A673 (cell line): ENCODE measurements at regions not wholly inside any gene's neighbourhood (a gene's known extent, or its start where the extent isn't known, plus 50 kb on each side); places are given as distances from the start of the nearest gene placed in this dataset.
"Not testable (repeated sequence)": the region's sequence is repeated elsewhere in the genome, so short reads cannot be mapped to it uniquely, and the experiment has no call there.

Experiments used
- BruUV-seq: library from RNA; stranded (reverse); fragments of 400-500 nt; replicated peaks from 2 replicates; lab custom pipeline; 2021; lab: Mats Ljungman, UMichigan
- CTCF ChIA-PET: fragments of 300-600 bp; sonication (Branson Sonifier 250); formaldehyde crosslinking; loops from one replicate; lab custom pipeline; 2022; ENCODE audit warnings: antibody characterized with exemption; lab: Charles Lee
- POLR2A ChIA-PET: fragments of 300-600 bp; sonication (Branson Sonifier 250); formaldehyde crosslinking; loops from one replicate; lab custom pipeline; 2022; ENCODE audit warnings: antibody characterized with exemption; ENCODE audit not compliant: low non-redundant PET; lab: Charles Lee
- DNase-seq: peaks from one replicate; pipeline ENCODE4 v3.0.0-alpha.2; 2015; ENCODE audit warnings: low spot score
- H3K27ac ChIP-seq: fragments of 200-600 bp; sonication (generic); 2 replicates; pipeline ENCODE4 v1.5.1; 2016; ENCODE audit warnings: mixed run types, low read depth, mild to moderate bottlenecking, mixed read lengths, antibody characterized with exemption, low read length; ENCODE audit not compliant: poor library complexity, severe bottlenecking
- H3K27me3 ChIP-seq: fragments of 200-600 bp; sonication (generic); replicated peaks from 2 replicates; pipeline ENCODE4 v1.6.1; 2017; ENCODE audit warnings: mixed run types, low read depth, mild to moderate bottlenecking, mixed read lengths, antibody characterized with exemption, low read length; ENCODE audit not compliant: insufficient read depth, poor library complexity
- H3K36me3 ChIP-seq: fragments of 200-600 bp; sonication (generic); 2 replicates; pipeline ENCODE4 v1.6.1; 2016; ENCODE audit warnings: mixed run types, mild to moderate bottlenecking, mixed read lengths, antibody characterized with exemption, low read length; ENCODE audit not compliant: insufficient read depth, poor library complexity, severe bottlenecking
- H3K4me1 ChIP-seq: fragments of 200-600 bp; sonication (generic); 2 replicates; pipeline ENCODE4 v1.6.1; 2017; ENCODE audit warnings: mixed run types, mild to moderate bottlenecking, mixed read lengths, antibody characterized with exemption, low read length; ENCODE audit not compliant: insufficient read depth, poor library complexity, severe bottlenecking
- H3K4me3 ChIP-seq: fragments of 200-600 bp; sonication (generic); 2 replicates; pipeline ENCODE4 v1.5.1; 2016; ENCODE audit warnings: low read depth, mixed run types, mild to moderate bottlenecking, mixed read lengths, low read length; ENCODE audit not compliant: poor library complexity, severe bottlenecking
- H3K9me3 ChIP-seq: fragments of 200-600 bp; sonication (generic); 2 replicates; pipeline ENCODE4 v1.6.1; 2016; ENCODE audit warnings: mixed run types, low read depth, mild to moderate bottlenecking, mixed read lengths, antibody characterized with exemption, low read length; ENCODE audit not compliant: poor library complexity, severe bottlenecking
- CTCF ChIP-seq: fragments of 300-800, 200-600 bp; sonication (generic); conservative IDR thresholded peaks from 2 replicates; pipeline ENCODE4 v1.5.1; 2017; ENCODE audit warnings: low read depth, mild to moderate bottlenecking, antibody characterized with exemption, low read length, moderate library complexity, mixed read lengths
- EZH2 ChIP-seq: fragments of 200-600 bp; sonication (generic); IDR thresholded peaks from 2 replicates; pipeline ENCODE4 v1.6.1; 2017; ENCODE audit warnings: borderline replicate concordance, low read depth, mild to moderate bottlenecking, mixed read lengths, antibody characterized with exemption, low read length; ENCODE audit not compliant: poor library complexity, severe bottlenecking
- intact Hi-C: fragments of 100-400 bp; cut with micrococcal nuclease; formaldehyde crosslinking; loops from one replicate; pipeline ENCODE4 v1.10.0; 2022; ENCODE audit not compliant: unreplicated experiment

DNA sequence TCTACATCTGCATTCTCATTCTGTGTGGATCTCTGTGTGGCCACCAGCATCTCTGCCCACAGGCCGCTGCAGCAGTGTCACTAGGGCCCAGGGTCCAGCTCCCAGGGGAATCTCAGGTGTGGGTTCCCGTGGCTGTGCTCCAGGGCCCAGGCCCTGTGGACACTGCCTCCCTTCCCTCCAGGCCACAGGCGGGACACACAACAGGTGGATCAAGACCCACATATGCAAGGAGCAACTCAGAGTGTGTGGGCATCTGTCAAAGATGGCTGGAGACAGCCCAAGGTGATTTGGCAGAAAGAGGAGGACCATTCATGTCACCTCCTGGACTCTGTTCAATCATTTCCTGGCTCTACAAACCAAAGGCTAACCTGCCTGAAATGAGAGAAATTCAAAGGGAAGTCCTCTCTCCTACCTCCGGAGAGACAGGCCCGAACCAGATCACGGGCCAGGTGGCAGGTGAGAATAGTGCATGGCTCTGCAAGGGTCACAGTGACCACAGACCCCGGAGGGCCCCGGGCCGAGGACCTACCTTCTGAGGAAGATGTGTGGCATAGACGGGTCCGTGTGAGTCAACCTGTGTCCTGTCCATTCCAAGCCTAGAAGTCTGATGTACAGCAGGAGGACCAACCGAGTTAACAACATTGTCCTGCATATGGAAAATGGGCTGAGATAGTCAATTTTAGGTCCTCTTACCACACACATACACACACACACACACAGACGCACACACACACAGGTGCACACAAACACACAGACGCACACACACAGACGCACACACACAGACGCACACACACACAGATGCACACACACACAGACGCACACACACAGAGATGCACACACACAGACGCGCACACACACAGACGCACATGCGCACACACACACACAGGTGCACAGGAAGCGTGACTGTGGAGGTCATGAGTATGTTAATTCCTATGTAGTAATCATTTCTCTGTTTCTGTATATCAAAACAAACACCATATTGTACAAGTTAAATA, 1068.5 kb downstream of the BRD1 start:
- TF ChIP-seq CTCF (no peak), EZH2 (no peak)
- intact Hi-C loops = no loop called here
- Histone ChIP-seq H3K4me3 (no peak overlapping the region), H3K27me3 (no peaks in the 10 kb centered on the region), H3K36me3 (no peaks in the 10 kb centered on the region), H3K4me1 (no peaks in the 10 kb centered on the region), H3K27ac (no peak overlapping the region), H3K9me3 (no peaks in the 10 kb centered on the region)
- no TSS peak for BruUV-seq
- CTCF ChIA-PET = no interaction called here
- POLR2A ChIA-PET = no interaction called here
- DNase-seq = no peak

DNA sequence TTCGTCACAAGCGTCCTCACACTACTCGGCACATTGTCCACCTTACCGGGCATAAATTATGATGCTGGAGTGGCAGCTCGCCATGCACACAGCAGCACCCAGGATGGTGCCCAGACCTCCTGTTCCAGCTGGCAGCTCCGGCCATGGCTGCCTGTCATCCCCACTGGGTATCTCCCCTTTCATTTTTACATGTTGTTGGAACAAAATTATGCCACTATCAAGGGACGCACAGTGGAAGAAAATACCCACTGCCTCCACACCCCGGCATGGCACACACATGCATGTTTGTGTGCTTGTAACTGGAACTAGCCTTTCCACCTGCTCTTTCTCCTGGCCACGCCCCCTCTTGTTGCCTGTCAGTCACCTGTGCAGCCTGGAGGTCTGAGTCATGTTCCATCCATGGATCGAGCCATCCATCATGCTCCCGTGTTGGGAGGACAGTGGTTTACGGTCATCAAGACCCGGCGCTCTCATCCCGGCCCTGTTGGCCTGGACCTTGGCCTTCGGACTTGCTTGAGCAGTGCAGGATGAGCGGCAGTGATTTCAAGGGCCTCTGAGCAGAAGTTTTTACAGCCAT, 1069.6 kb downstream of the BRD1 start:
- no peaks in the 10 kb centered on the region for H3K4me1 ChIP-seq
- H3K9me3 ChIP-seq = no peaks in the 10 kb centered on the region
- intact Hi-C loops = no loop called here
- no TSS peak for BruUV-seq
- H3K27me3 ChIP-seq = no peaks in the 10 kb centered on the region
- POLR2A ChIA-PET = no interaction called here
- no peak overlapping the region for H3K27ac ChIP-seq
- CTCF ChIA-PET = no interaction called here
- no peak for TF ChIP-seq CTCF
- no peak for TF ChIP-seq EZH2
- no peaks in the 10 kb centered on the region for H3K36me3 ChIP-seq
- DNase-seq = no peak
- no peak overlapping the region for H3K4me3 ChIP-seq

- H3K9me3 ChIP-seq = no peaks in the 10 kb centered on the region
- no TSS peak for BruUV-seq
Observed at GRCh38 chr22:48757581-48757980, 1070.1 kb downstream of the BRD1 start.

GRCh38 chr22:48757135-48757534, 1070.5 kb downstream of the BRD1 start:
- BruUV-seq, H3K36me3 ChIP-seq, CTCF ChIA-PET, H3K9me3 ChIP-seq, POLR2A ChIA-PET, intact Hi-C loops, H3K27ac ChIP-seq, H3K4me1 ChIP-seq, H3K4me3 ChIP-seq, H3K27me3 ChIP-seq, DNase-seq: not testable (repeated sequence)

More at GRCh38 chr22:48757581-48757980, 1070.1 kb downstream of the BRD1 start:
- TF ChIP-seq EZH2 = no peak
- TF ChIP-seq CTCF = no peak
- intact Hi-C loops = no loop called here
- Histone ChIP-seq H3K27ac (no peak overlapping the region), H3K27me3 (no peaks in the 10 kb centered on the region), H3K4me3 (no peak overlapping the region), H3K4me1 (no peaks in the 10 kb centered on the region), H3K36me3 (no peaks in the 10 kb centered on the region)
- DNase-seq = no peak
- POLR2A ChIA-PET = no interaction called here
- CTCF ChIA-PET = no interaction called here
